Effector CD8-positive, alpha-beta T cell (primary cell): ENCODE measurements at regions not wholly inside any gene's neighbourhood (a gene's known extent, or its start where the extent isn't known, plus 50 kb on each side); places are given as distances from the start of the nearest gene placed in this dataset.

Experiments used
- DNase-seq: peaks from one replicate; lab custom pipeline; 2025; lab: John Stamatoyannopoulos, UW

DNA sequence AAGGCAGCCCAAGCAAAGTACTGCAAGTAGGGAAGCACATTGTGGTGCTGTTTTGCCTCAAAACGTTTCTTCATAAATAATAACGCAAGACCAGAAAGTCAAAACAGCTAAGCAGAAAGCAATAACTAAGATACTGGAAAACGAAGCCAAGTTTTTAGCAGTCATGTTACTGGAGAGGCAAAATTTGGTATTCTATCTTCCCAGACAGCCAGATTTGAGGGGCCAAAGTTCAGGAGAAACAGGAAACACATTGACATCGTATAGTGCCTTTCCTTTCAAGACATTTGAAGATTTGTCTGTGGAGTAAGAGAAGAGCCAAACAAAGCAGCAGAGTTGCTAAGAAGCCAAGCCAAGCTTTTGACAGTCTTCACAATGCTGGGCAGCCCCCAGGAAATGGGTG, 843.6 kb upstream of the NECTIN3 start:
- DNase-seq, result no peak

DNA sequence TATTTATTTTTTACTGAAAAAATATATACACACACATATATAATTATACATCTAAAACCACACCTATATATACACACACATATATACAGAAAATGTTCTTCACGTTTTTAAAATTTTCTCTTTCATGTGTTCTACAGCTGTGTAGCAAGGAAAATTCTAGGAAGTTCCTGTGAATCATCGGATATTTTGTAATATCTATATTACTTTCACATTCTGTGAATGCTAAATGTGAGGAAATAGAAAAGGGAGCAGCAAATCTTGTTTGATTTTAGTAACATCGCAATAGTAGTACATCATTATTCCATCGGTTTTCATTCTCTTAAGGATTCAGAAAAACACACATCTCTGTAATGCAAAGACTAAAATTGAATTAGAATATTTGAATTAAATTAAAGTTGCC, 836.8 kb upstream of the NECTIN3 start:
- no peak for DNase-seq

DNA sequence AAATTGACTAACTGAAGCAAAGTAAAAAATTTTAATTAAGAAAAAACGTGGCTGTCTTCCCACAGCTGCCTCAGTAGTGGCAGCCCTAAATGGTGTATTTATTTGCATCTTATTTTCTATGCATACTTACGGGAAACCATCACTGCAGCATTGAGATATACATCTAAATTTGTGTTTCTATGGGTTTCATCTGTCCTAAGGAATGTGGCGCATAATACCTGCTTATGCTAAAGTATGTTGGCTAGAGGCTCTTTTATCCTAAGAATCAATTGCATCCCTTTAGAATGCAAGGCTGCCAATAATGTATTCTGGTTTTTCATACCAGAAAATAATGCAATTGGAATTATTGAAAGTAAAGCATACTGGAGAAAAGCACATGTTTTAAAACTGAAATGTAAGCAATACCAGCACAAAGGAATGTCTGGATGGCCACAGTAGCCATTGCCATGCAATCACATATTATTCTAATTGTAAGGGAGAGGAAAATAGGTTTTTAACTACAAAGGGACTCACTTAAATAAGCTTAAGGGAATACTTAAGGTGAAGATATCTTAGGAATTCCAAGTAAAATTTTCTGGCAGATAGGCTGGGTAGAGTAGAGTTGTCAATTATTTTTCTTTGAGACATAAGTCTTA, 834.5 kb upstream of the NECTIN3 start:
- DNase-seq, result no peak

DNA sequence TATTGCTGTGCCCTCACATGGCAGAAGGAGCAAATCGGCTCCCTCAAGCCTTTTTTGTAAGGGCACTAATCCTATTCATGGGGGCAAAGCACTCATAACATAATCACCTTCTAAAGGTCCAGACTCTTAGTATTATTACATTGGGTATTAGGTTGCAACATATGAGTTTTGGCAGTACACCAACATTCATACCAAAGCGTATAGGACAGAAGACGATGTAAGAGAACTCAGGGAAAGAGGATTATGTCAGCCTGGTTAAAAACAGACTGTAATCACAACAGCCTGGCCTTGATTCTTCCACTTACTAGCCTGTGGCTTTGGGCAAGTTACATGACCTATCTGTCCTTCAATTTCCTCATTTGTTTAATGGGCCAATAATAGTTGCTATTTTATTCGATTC, 828.5 kb upstream of the NECTIN3 start:
- DNase-seq, result no peak

DNA sequence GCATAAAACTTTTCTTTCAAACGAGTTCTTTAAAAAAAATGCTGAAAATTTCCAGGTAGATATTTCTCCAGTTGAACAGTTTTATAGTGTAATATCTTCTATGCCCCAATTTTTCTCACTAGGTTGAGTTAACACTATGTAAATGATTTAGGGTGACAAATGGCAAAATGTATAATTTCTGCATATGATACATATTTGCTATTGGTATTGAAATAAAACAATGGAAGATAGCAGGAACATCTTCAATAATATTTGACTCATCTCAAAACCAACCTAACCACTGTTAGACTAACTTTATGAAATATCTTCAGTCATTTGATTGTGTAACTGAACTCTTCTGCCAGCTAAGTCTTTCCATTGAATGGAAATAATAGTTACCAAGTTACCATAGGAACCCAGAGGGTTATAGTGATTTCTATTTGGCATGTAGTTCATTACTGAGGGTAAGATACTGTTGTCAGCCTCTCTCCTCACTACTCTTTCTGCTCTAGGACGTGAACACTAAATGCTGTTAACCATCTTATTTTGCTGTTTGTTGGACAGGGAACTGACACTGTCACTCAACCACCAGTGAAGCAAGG, 824.7 kb upstream of the NECTIN3 start:
- DNase-seq, result no peak

DNA sequence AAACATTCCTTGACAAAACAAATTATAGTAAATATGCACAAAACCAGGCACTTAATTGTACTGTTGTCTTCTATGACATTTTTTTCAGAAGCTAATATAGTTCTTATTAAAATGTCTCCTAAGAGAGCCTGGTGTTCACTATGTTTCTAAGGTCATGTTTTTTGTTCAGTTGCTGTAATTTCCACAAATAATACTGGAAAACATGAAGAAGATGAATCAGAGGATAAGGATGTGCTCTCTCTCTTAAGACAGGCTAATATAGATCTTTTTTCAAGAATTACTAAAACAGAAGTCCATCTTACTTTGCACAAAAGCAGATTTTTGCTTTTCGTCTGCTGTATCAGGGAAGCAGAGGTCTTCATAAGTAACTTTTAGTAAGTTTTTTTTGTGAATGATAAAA, 823.0 kb upstream of the NECTIN3 start:
- no peak for DNase-seq

DNA sequence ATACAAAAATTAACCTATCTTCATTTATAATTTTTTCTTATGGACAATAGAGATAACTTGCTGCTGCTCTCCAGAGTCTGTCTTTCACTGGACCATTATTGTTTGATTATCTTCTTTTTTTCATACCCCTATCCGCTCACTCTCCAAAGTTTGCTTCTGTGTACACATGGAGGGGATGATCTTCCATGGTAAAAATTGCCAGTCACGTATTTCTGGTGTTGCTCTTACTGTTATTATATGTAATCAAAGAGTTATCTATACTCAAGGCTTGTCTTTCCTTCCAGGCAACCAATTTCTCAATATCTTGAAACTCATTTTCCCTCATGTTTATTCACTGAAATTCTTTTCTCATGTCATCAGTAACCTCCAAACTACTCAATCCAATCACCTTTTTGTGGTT, 817.8 kb upstream of the NECTIN3 start:
- DNase-seq, result no peak

GRCh38 chr3:110254591-110254990, 817.0 kb upstream of the NECTIN3 start:
- no peak for DNase-seq

GRCh38 chr3:110261141-110261540, 810.5 kb upstream of the NECTIN3 start:
- DNase-seq, result no peak

DNA sequence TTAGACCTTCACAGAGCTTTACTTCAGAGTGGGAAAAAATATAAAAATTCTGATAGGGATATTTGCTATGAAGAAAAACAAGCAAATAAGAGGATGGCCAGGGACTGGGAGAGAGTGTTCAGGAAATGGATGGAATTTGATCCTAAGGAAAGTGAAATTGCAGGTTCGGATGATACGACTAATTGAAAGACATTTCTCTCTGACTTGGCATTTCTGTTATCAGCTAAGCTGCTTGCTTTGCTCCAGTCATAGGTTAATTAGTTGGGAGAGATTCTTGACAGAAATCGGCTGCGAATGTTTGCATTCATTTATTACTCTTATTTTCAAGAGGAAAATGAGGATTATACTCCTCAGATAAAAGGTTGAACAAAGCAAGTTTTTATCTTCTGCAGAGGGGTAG, 808.7 kb upstream of the NECTIN3 start:
- DNase-seq, result no peak

GRCh38 chr3:110265302-110265701, 806.3 kb upstream of the NECTIN3 start:
- no peak for DNase-seq

DNA sequence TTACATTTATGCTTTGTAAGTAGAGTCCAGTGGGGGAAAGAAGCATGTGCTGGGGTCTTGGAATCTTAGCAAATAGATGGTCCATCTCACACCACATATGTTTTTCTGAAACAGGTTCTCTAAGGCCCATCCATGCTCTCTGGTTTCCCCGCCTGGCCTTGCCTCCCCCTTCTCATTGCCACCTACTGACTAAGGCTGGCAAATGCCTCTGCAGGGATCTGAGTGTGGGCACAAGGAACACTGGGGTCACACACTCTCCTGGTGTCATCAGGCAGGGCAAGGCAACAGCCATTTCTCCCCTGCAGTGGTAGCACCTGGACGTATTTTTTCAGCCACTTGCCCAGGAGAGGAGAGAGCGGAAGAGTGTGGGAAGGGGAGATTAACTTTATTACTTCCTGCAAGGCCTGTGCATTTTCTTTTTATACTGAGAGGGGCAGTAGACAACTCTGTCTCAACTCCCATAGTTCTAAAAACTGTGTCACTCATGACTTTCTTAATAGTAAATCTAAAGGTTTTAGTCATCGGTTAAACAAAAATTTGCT, 804.2 kb upstream of the NECTIN3 start:
- DNase-seq, result no peak

- no peak for DNase-seq
These were observed 799.1 kb upstream of the NECTIN3 start for GRCh38 chr3:110272525-110272924.

- DNase-seq, result no peak
These were observed 779.6 kb upstream of the NECTIN3 start for GRCh38 chr3:110291886-110292501.

GRCh38 chr3:110293660-110294059, 778.0 kb upstream of the NECTIN3 start:
- no peak for DNase-seq

- DNase-seq, result no peak
These were observed 774.7 kb upstream of the NECTIN3 start for GRCh38 chr3:110296885-110297284.

DNA sequence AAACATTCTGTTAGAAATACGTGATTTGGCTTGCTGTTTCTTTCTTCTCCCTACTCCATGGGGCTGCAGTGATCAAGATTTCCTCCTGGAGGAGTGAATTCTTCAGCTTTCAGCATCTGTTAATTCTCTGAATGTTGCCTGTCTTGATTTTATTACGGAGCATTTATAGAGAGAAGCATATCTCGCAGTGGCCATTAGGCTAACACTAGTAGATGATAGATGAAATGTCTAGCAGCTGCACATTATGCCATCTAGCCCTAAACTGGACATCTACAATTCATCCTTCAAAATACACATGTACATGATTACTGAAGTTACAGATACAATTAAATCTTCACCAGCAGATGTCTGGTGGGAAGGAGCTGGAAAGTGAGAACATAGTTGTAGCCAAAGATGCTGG, 769.8 kb upstream of the NECTIN3 start:
- no peak for DNase-seq

DNA sequence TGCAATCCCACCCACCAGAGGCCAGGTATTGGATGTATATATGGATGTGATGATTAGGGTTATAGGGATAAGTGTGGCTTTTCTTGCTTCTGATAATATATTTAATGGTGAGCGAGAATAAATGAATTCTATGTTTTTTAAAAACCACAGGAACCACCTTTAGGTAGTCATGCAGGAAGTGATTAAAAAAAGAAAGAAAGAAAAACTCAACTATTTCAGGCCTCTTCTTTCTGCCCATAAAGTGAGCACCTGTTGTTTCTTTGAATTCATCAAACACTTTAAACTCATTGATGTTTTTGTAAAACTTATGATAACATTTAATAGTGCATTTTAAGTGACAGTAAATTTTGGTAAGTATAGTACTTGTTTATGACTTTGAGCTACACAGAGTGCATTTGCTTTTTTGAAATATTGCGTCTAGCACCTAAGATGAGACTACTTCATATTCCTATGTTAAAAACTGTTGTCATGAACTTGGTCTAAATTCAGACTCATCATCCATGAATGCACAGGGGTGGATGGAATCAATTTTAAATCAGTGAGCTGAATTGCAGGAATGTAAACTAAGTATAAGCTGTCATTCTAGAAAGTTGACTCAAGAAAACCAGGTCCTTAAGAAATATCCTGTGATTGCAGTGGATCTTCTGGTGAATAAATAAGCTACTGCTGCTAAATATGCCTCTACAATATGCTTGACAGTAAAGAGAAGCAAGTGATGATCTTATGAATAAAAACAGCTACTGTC, 764.4 kb upstream of the NECTIN3 start:
- DNase-seq, result no peak

- DNase-seq, result no peak
These were observed 760.1 kb upstream of the NECTIN3 start for GRCh38 chr3:110311541-110311940.

GRCh38 chr3:110314512-110315114, 757.0 kb upstream of the NECTIN3 start:
- peak; percentile 25 for DNase-seq

- DNase-seq, result no peak
These were observed 753.5 kb upstream of the NECTIN3 start for GRCh38 chr3:110318108-110318507.

DNA sequence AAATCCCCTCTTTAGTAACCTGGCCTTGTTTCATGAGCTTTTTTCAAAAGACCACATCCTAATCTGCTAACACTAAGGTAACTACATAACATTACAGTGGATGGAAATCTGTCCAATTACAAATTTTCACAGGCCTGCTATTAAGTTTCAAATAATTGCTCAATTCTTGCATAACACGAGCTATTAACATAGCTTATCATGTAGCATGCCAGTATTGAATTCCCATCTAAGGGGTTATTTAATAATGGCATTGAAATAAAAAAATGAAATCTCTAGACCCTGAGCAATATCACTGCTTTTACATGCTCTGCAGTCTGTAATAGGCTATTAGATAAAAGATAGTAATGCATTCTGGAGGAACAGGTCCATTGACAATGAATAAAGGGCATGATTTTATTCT, 748.3 kb upstream of the NECTIN3 start:
- no peak for DNase-seq
